ENCODE measurements at regions not wholly inside any gene's neighbourhood (a gene's known extent, or its start where the extent isn't known, plus 50 kb on each side); places are given as distances from the start of the nearest gene placed in this dataset.

DNA sequence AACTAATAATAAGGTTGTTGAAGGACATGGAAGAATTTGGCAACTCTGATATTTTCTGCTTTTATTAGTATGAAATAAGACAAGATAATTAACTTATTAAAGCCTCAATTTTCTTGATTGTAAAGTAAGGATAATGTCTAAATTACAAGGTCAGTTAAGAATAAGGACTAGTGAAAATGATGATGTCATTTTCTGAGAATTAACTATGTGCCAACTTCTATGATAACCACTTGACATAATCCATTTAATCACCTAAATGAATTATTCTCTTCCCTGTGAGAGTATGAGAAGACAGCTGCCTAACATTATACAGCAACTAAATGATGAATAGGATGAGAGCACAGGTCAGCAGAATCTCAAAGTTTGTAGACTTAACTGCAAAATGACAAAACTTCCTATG lies 1153.4 kb upstream of the POT1 start:
- TF ChIP-seq, protein P1, sequence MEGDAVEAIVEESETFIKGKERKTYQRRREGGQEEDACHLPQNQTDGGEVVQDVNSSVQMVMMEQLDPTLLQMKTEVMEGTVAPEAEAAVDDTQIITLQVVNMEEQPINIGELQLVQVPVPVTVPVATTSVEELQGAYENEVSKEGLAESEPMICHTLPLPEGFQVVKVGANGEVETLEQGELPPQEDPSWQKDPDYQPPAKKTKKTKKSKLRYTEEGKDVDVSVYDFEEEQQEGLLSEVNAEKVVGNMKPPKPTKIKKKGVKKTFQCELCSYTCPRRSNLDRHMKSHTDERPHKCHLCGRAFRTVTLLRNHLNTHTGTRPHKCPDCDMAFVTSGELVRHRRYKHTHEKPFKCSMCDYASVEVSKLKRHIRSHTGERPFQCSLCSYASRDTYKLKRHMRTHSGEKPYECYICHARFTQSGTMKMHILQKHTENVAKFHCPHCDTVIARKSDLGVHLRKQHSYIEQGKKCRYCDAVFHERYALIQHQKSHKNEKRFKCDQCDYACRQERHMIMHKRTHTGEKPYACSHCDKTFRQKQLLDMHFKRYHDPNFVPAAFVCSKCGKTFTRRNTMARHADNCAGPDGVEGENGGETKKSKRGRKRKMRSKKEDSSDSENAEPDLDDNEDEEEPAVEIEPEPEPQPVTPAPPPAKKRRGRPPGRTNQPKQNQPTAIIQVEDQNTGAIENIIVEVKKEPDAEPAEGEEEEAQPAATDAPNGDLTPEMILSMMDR (IDR thresholded peaks at IDR 0.05; ENCODE audit: low read length) = no peak
- TF ChIP-seq EZH2 (IDR thresholded peaks at IDR 0.05; ENCODE audit: borderline replicate concordance, low read length) = no peak

All from OCI-LY1 (cell line).